ENCODE measurements at regions not wholly inside any gene's neighbourhood (a gene's known extent, or its start where the extent isn't known, plus 50 kb on each side); places are given as distances from the start of the nearest gene placed in this dataset.
"Not testable (repeated sequence)": the region's sequence is repeated elsewhere in the genome, so short reads cannot be mapped to it uniquely, and the experiment has no call there.

GRCh38 chr2:240374085-240374907 lies 61.2 kb upstream of the GPC1 start:
- DNase-seq (ENCODE audit: low read depth): no peak

GRCh38 chr2:240375024-240375645 lies 60.3 kb upstream of the GPC1 start:
- DNase-seq (ENCODE audit: low read depth): no peak

DNA sequence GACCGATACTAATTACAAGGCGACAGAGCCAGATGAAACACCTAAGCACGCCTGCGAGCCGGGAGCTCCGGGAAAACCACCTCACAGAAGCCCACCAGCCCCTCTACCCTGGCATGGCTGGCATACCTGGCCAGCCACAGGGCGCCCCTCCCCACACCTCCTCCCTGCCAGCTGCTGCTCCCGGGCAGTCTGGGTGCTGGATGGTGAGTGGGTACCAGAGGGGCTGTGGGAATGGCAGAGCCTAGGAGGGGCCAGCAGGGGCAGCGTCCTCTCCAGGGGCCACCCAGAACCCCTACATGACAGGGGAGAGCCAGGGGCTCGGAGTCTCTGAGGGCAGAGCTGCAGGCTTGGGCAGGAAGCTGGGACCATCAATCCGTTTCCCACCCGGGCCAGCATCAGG lies 58.7 kb upstream of the GPC1 start:
- DNase-seq (ENCODE audit: low read depth): no peak

GRCh38 chr2:240377366-240377765 lies 58.1 kb upstream of the GPC1 start:
- DNase-seq (ENCODE audit: low read depth): no peak

DNA sequence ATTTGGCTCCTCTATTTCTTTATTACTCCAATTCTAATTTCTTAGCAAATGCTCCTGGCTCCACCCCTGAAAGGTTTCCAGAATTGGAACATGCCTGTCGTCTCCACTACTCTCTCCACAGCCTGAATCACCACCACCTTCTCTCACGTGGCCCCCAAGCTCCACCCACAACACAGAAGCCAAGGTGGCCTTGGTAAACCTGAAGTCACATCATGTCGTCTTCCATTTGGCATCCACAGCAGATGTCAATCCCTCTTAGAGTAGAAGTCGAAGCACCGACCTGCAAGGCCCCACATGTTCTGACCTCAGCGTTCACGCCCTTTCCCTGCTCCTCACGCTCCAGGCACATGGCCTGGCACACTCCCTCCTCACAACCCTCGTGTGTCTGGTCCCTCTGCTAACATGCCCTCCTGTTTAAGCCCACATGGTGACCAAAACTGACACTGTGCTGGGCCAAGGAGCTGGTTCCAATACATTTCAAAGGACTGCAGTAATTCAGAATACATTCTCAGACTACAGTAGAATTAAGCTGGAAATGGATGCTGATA lies 56.3 kb upstream of the GPC1 start:
- no peak for DNase-seq (ENCODE audit: low read depth)

DNA sequence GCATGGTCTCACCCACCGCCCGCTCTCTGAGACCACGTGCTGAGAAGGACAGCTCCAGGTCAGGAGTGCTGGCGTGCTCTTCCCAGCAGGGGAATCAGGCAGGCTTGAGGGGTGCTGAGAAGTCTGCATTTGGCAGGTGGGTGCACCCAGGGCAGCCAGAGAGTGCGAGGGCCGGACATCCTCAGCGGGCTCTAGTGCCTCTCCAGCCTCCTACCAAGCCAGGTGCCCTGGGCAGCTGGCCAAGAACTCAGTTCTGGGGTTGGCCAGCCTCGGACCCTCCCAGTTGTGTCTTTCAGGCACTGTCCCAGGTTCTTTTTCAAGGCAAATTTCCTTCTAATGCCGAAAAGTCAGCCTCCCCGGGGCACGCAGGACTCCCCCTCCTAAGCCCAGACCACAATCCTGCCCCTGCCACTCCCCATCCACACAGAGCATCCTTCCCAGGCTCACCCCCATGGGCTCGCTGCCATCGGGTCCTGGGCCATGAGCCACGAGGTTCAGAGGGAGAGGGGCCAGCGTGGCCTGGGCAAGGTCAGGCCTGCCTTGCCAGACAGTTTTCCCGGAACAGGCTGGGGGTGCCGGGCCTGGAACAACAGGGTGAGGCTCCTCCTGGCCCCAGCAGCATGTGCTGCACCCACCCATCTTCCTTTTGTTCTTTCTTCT lies 52.2 kb upstream of the GPC1 start:
- DNase-seq (ENCODE audit: low read depth): no peak

- no peak for DNase-seq (ENCODE audit: low read depth)
Observed at GRCh38 chr2:240383871-240384700, 51.4 kb upstream of the GPC1 start.

DNA sequence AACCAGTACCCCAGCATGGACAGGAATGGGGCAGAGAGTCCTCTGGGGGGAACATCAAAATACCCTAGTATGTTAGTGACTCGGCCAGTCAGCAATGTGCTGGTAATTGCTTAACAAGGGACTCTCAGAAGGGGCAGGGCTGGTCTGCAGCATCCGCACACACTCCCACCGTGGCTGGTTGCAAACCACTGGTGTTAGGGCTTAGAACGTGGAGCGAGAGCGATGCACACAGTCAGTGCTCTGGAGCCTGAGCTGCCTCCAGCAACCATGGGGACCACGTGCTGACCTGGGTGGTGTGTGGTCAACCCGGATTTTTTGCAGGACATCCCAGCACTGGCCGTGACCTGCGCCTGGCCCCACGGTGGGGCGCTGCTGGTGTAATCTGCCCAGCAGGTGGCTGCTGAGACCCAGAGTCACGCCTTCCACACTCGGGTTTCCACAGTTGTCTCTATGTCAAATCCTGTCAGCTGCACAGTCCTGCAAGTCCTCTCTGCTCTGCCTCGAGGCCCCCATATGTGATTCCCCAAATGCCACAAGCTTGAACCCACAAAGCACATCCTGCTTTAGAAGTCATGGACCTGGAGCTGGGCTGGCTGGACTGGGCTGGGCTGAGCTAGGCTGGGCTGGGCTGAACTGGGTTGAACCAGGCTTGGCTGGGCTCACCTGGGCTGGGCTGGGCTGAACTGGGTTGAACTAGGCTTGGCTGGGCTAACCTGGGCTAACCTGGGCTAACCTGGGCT lies 50.6 kb upstream of the GPC1 start:
- no peak for DNase-seq (ENCODE audit: low read depth)

DNA sequence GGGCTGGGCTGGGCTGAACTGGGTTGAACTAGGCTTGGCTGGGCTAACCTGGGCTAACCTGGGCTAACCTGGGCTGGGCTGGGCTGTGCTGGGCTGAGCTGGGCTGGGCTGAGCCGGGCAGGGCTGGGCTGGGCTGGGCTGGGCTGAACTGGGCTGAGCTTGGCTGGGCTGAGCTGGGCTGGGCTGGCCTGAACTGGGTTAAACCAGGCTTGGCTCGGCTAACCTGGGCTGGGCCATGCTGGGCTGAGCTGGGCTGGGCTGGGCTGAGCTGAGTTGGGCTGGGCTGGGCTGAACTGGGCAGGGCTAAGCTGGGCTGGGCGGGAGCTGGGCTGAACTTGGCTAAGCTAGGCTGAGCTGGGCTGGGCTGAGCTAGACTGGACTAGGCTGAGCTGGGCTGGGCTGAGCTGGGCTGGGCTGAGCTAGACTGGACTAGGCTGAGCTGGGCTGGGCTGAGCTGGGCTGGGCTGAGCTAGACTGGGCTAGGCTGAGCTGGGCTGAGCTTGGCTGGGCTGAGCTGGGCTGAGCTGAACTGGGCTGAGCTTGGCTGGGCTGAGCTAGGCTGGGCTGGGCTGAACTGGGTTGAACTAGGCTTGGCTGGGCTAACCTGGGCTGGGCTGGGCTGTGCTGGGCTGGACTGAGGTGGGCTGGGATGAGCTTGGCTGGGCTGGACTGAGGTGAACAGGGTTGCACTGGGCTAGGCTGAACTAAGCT lies 49.9 kb upstream of the GPC1 start:
- DNase-seq (ENCODE audit: low read depth): not testable (repeated sequence)

All from stimulated activated CD8-positive, alpha-beta memory T cell treated with anti-CD3 and anti-CD28 coated beads, Interleukin-4, amount 100 ng/mL, for 24 hours (primary cell).